Breast epithelium (tissue), 4 donors: ENCODE measurements at regions not wholly inside any gene's neighbourhood (a gene's known extent, or its start where the extent isn't known, plus 50 kb on each side); places are given as distances from the start of the nearest gene placed in this dataset.

ENCODE experiments used
- DNase-seq, 2 donors: peaks; one replicate each; pipeline ENCODE4 v3.0.0-alpha.2; 2019; ENCODE audit warnings: low spot score in 2 of 2
- H3K27ac ChIP-seq, 2 donors: fragments of 200-600 bp; sonication (generic) in 1 of 2; one replicate each; pipeline ENCODE4 v1.5.1; 2016 to 2019; ENCODE audit warnings: mild to moderate bottlenecking in 1 of 2
- H3K27me3 ChIP-seq, 2 donors: fragments of 200-600 bp; sonication (generic) in 1 of 2; one replicate each; pipeline versions ENCODE4 v1.5.1 to v1.6.0; 2017 to 2019; ENCODE audit warnings: control low read depth in 1 of 2, mild to moderate bottlenecking in 1 of 2
- H3K36me3 ChIP-seq: fragments of 200-600 bp; one replicate; pipeline ENCODE4 v1.5.1; 2019
- H3K4me1 ChIP-seq, 2 donors: fragments of 200-600 bp; sonication (generic); one replicate each; pipeline ENCODE4 v1.5.1; 2016 to 2019; ENCODE audit warnings: control low read depth in 1 of 2
- H3K4me3 ChIP-seq, 3 donors: fragments of 200-600 bp; sonication (generic); 1 replicate in 2 of 3; 2 replicates in 1 of 3; pipeline ENCODE4 v1.5.1; 2016 to 2019; ENCODE audit warnings: mild to moderate bottlenecking in 3 of 3, moderate library complexity in 2 of 3
- H3K9me3 ChIP-seq, 2 donors: fragments of 200-600 bp; sonication (generic) in 1 of 2; one replicate each; pipeline ENCODE4 v1.5.1; 2016 to 2019; ENCODE audit warnings: control low read depth in 1 of 2
- CTCF ChIP-seq, 3 donors: fragments of 450-650 bp; IDR thresholded peaks; one replicate each; pipeline ENCODE4 v1.5.1; 2016 to 2017; ENCODE audit warnings: antibody characterized with exemption in 3 of 3, mild to moderate bottlenecking in 3 of 3, moderate library complexity in 3 of 3
- POLR2A ChIP-seq: fragments of 450-650 bp; IDR thresholded peaks from one replicate; pipeline ENCODE4 v1.6.1; 2016; ENCODE audit warnings: antibody characterized with exemption, mild to moderate bottlenecking, moderate library complexity
- POLR2AphosphoS5 ChIP-seq, 3 donors: sonication (generic); formaldehyde crosslinking; IDR thresholded peaks; one replicate each; pipeline ENCODE4 v1.6.1; 2017; ENCODE audit warnings: antibody characterized with exemption in 3 of 3
- intact Hi-C: fragments of 100-400 bp; cut with DNase I; formaldehyde crosslinking; loops from one replicate; pipeline ENCODE4 v1.15.1; 2023; ENCODE audit warnings: low total_unique reads

GRCh38 chr4:162560073-162560472, 396.3 kb upstream of the FSTL5 start:
- no peak for DNase-seq
- Histone ChIP-seq H3K9me3 (no peaks in the 10 kb centered on the region), H3K27me3 (no peaks in the 10 kb centered on the region), H3K27ac (no peak overlapping the region), H3K4me1 (no peaks in the 10 kb centered on the region), H3K4me3 (no peak overlapping the region), H3K36me3 (no peaks in the 10 kb centered on the region)
- intact Hi-C loops: no loop called here
- TF ChIP-seq POLR2A (no peak), POLR2AphosphoS5 (IDR thresholded peaks at IDR 0.05) (no peak), CTCF (IDR thresholded peaks at IDR 0.05) (no peak)

GRCh38 chr4:162557516-162558106, 393.8 kb upstream of the FSTL5 start:
- Histone ChIP-seq H3K27me3 (no peaks in the 10 kb centered on the region), H3K36me3 (no peaks in the 10 kb centered on the region), H3K27ac (no peak overlapping the region), H3K4me3 (no peak overlapping the region), H3K9me3 (no peaks in the 10 kb centered on the region), H3K4me1 (no peaks in the 10 kb centered on the region)
- intact Hi-C loops: no loop called here
- no peak for TF ChIP-seq POLR2A
- no peak for TF ChIP-seq POLR2AphosphoS5 (IDR thresholded peaks at IDR 0.05)
- TF ChIP-seq CTCF (IDR thresholded peaks at IDR 0.05): no peak
- DNase-seq: no peak

GRCh38 chr4:162535121-162535520, 371.3 kb upstream of the FSTL5 start:
- H3K27ac ChIP-seq: no peak overlapping the region
- H3K36me3 ChIP-seq: no peaks in the 10 kb centered on the region
- H3K9me3 ChIP-seq: no peaks in the 10 kb centered on the region
- TF ChIP-seq POLR2AphosphoS5 (IDR thresholded peaks at IDR 0.05) (no peak), CTCF (IDR thresholded peaks at IDR 0.05) (no peak), POLR2A (no peak)
- intact Hi-C loops: no loop called here
- no peaks in the 10 kb centered on the region for H3K27me3 ChIP-seq
- H3K4me3 ChIP-seq: no peak overlapping the region
- no peak for DNase-seq
- no peaks in the 10 kb centered on the region for H3K4me1 ChIP-seq

- no peak for DNase-seq
- H3K27me3 ChIP-seq: no peaks in the 10 kb centered on the region
- H3K27ac ChIP-seq: no peak overlapping the region
- no peaks in the 10 kb centered on the region for H3K4me1 ChIP-seq
- no peak for TF ChIP-seq POLR2A
- no peak for TF ChIP-seq POLR2AphosphoS5 (IDR thresholded peaks at IDR 0.05)
- TF ChIP-seq CTCF (IDR thresholded peaks at IDR 0.05): no peak
- H3K36me3 ChIP-seq: no peaks in the 10 kb centered on the region
- no peak overlapping the region for H3K4me3 ChIP-seq
- no peaks in the 10 kb centered on the region for H3K9me3 ChIP-seq
- intact Hi-C loops: no loop called here
Measured at GRCh38 chr4:162523171-162523570, 359.4 kb upstream of the FSTL5 start.

GRCh38 chr4:162522724-162523123, 358.9 kb upstream of the FSTL5 start:
- DNase-seq: no peak
- no peak overlapping the region for H3K27ac ChIP-seq
- no peak for TF ChIP-seq CTCF (IDR thresholded peaks at IDR 0.05)
- TF ChIP-seq POLR2A: no peak
- no peak for TF ChIP-seq POLR2AphosphoS5 (IDR thresholded peaks at IDR 0.05)
- no peaks in the 10 kb centered on the region for H3K27me3 ChIP-seq
- H3K36me3 ChIP-seq: no peaks in the 10 kb centered on the region
- intact Hi-C loops: no loop called here
- no peaks in the 10 kb centered on the region for H3K4me1 ChIP-seq
- H3K9me3 ChIP-seq: no peaks in the 10 kb centered on the region
- no peak overlapping the region for H3K4me3 ChIP-seq
